ENCODE measurements at regions not wholly inside any gene's neighbourhood (a gene's known extent, or its start where the extent isn't known, plus 50 kb on each side); places are given as distances from the start of the nearest gene placed in this dataset.

DNA sequence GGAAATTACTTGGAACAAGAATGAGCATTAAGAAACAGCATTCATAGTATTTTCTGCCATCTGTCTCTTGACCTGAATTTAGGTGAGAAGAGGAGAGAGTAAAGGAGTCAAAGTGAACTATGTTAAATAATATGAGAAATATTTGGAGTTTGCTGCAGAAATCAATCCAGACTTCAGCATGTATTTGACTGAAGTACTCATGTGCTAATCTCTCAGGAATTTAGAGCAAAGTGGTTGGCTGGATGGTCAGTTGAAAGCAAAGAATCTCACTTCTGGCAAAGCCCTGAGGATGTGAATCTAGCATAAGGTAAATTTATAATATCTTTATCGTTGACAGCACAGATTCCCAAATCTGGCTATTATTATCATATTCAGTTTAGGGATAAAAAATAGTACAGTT lies 394.3 kb downstream of the PCDH17 start:
- Histone ChIP-seq H3K9me3 (replicated peaks; ENCODE audit: insufficient read depth, low read length) (no peaks in the 10 kb centered on the region), H4K20me1 (ENCODE audit: insufficient read depth, low read length) (no peaks in the 10 kb centered on the region), H3K4me3 (ENCODE audit: low read length) (no peak overlapping the region), H3K9me2 (replicated peaks; ENCODE audit: insufficient read depth, low read length) (no peaks in the 10 kb centered on the region), H3K4me2 (ENCODE audit: low read depth, low read length) (no peak overlapping the region), H3K4me1 (ENCODE audit: low read length) (no peaks in the 10 kb centered on the region), H3K27ac (ENCODE audit: low read length) (no peak overlapping the region), H2AFZ (ENCODE audit: low read length) (no peak overlapping the region), H3K9ac (ENCODE audit: low read length) (no peak overlapping the region), H3K27me3 (replicated peaks; ENCODE audit: insufficient read depth, low read length) (no peaks in the 10 kb centered on the region), H3F3A (ENCODE audit: insufficient read depth, low read length) (no peaks in the 10 kb centered on the region), H3K79me2 (ENCODE audit: low read length) (no peaks in the 10 kb centered on the region), H3K36me3 (replicated peaks; ENCODE audit: insufficient read depth, low read length) (no peaks in the 10 kb centered on the region)
- TF ChIP-seq EZH2phosphoT487 (IDR thresholded peaks at IDR 0.05; ENCODE audit: low read length) (no peak), EZH2 (optimal IDR thresholded peaks at IDR 0.05; ENCODE audit: low read depth, low read length) (no peak)
- TF ChIP-seq, protein P1, sequence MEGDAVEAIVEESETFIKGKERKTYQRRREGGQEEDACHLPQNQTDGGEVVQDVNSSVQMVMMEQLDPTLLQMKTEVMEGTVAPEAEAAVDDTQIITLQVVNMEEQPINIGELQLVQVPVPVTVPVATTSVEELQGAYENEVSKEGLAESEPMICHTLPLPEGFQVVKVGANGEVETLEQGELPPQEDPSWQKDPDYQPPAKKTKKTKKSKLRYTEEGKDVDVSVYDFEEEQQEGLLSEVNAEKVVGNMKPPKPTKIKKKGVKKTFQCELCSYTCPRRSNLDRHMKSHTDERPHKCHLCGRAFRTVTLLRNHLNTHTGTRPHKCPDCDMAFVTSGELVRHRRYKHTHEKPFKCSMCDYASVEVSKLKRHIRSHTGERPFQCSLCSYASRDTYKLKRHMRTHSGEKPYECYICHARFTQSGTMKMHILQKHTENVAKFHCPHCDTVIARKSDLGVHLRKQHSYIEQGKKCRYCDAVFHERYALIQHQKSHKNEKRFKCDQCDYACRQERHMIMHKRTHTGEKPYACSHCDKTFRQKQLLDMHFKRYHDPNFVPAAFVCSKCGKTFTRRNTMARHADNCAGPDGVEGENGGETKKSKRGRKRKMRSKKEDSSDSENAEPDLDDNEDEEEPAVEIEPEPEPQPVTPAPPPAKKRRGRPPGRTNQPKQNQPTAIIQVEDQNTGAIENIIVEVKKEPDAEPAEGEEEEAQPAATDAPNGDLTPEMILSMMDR (IDR thresholded peaks at IDR 0.05; ENCODE audit: low read length): no peak
- DNase-seq: no peak

DNA sequence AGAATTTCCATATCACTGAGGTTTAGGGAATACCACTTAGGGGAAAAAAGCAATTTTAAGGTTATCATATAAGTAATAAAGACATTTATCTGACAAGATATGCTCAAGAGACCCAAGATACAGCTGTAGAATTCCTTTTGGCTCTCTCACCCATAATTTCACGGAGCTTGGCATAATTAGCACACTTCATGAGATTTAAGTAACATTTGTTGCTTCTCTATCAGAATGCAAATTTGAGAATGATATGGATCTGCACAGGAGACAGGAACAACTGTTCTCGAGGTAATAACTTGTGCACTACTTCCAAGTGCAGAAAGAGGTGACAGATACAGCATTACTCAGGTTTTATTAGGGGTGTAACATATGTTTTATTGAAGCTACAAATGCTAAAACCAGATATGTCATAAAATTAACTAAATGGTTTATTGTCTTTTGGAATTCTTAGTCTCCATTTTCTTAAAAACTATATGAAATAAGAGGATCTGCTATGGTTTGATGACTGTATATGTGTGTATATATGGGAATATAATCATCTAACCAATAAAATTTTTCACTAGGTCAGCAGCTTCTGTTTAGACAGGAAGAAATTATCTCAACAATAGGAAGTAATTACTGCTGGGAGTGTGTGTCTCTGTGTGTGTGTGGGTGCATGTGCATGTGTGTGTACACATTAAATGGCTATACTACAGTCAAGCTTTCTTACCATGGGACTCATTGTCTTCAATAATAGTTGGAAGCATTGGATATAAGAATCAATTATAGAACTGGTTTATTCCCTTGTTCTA lies 401.3 kb downstream of the PCDH17 start:
- no peaks in the 10 kb centered on the region for H3K4me1 ChIP-seq (ENCODE audit: low read length)
- H3F3A ChIP-seq (ENCODE audit: insufficient read depth, low read length): no peaks in the 10 kb centered on the region
- no peaks in the 10 kb centered on the region for H3K27me3 ChIP-seq (replicated peaks; ENCODE audit: insufficient read depth, low read length)
- H3K79me2 ChIP-seq (ENCODE audit: low read length): no peaks in the 10 kb centered on the region
- H3K9me3 ChIP-seq (replicated peaks; ENCODE audit: insufficient read depth, low read length): no peaks in the 10 kb centered on the region
- H3K9ac ChIP-seq (ENCODE audit: low read length): no peak overlapping the region
- no peak overlapping the region for H3K4me3 ChIP-seq (ENCODE audit: low read length)
- H3K36me3 ChIP-seq (replicated peaks; ENCODE audit: insufficient read depth, low read length): no peaks in the 10 kb centered on the region
- DNase-seq: no peak
- no peak overlapping the region for H3K27ac ChIP-seq (ENCODE audit: low read length)
- no peak overlapping the region for H3K4me2 ChIP-seq (ENCODE audit: low read depth, low read length)
- H4K20me1 ChIP-seq (ENCODE audit: insufficient read depth, low read length): no peaks in the 10 kb centered on the region
- no peak overlapping the region for H2AFZ ChIP-seq (ENCODE audit: low read length)
- no peak for TF ChIP-seq EZH2 (optimal IDR thresholded peaks at IDR 0.05; ENCODE audit: low read depth, low read length)
- TF ChIP-seq, protein P1 (IDR thresholded peaks at IDR 0.05; ENCODE audit: low read length): no peak
- no peak for TF ChIP-seq EZH2phosphoT487 (IDR thresholded peaks at IDR 0.05; ENCODE audit: low read length)
- no peaks in the 10 kb centered on the region for H3K9me2 ChIP-seq (replicated peaks; ENCODE audit: insufficient read depth, low read length)

DNA sequence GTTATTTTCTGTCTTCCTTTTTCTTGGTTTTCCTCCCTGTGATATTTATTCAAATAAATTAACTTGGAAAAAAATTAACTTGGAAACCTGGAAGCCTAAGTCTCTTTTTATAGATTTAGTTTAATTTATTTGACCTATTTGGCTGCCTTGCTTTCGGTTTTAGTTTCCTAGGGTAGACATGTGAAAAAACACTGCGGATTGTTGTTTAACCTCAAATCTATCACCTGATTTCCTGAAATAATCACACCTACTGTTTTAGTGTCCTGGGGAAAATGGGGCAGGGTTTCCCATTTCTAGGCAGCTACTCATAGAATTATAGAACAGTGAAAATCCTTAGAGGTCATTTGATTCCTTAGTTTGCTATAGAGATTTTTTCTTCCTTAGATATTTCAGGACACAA lies 412.4 kb downstream of the PCDH17 start:
- DNase-seq: peak; percentile 33
- TF ChIP-seq, protein P1 (IDR thresholded peaks at IDR 0.05; ENCODE audit: low read length): no peak
- TF ChIP-seq EZH2 (optimal IDR thresholded peaks at IDR 0.05; ENCODE audit: low read depth, low read length) (no peak), EZH2phosphoT487 (IDR thresholded peaks at IDR 0.05; ENCODE audit: low read length) (no peak)
- no peak overlapping the region for H3K27ac ChIP-seq (ENCODE audit: low read length)
- H3K4me1 ChIP-seq (ENCODE audit: low read length): peaks cover 4% of the 10 kb centered on the region; the same call in 1 of the 2 replicates
- no peaks in the 10 kb centered on the region for H3K9me3 ChIP-seq (replicated peaks; ENCODE audit: insufficient read depth, low read length)
- H3K27me3 ChIP-seq (replicated peaks; ENCODE audit: insufficient read depth, low read length): no peaks in the 10 kb centered on the region
- H3K36me3 ChIP-seq (replicated peaks; ENCODE audit: insufficient read depth, low read length): no peaks in the 10 kb centered on the region
- no peaks in the 10 kb centered on the region for H3K79me2 ChIP-seq (ENCODE audit: low read length)
- H3K4me3 ChIP-seq (ENCODE audit: low read length): no peak overlapping the region
- no peak overlapping the region for H2AFZ ChIP-seq (ENCODE audit: low read length)
- H4K20me1 ChIP-seq (ENCODE audit: insufficient read depth, low read length): no peaks in the 10 kb centered on the region
- no peaks in the 10 kb centered on the region for H3K9me2 ChIP-seq (replicated peaks; ENCODE audit: insufficient read depth, low read length)
- H3K9ac ChIP-seq (ENCODE audit: low read length): no peak overlapping the region
- peak overlapping the region; percentile 2; the same call in 1 of the 2 replicates for H3K4me2 ChIP-seq (ENCODE audit: low read depth, low read length)
- H3F3A ChIP-seq (ENCODE audit: insufficient read depth, low read length): no peaks in the 10 kb centered on the region
